ENCODE measurements at regions not wholly inside any gene's neighbourhood (a gene's known extent, or its start where the extent isn't known, plus 50 kb on each side); places are given as distances from the start of the nearest gene placed in this dataset.

DNA sequence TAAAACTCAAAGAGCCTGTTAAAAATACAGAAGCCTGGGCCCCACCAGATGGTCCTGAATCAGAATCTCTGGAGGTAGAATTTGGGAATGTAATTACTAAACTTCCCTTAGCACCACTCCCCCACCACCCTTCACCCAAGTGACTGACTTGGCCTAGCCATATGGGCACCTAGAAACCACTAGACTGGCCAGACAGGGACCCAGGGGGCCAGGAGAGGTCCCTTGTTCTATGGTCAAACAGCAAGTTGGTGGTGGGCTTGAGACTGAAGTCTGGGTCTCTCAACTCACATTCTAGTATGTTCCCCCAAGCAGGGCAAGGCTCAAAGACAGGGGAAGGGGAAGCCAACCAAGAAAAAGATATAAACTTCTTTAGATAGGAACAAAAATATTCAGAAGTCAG lies 301.5 kb upstream of the TLE3 start (continued):
- TF ChIP-seq SRF (IDR thresholded peaks at IDR 0.05; ENCODE audit: low read depth, low read length) (no peak), TBP (IDR thresholded peaks at IDR 0.05; ENCODE audit: low read depth, low read length) (no peak), RNF2 (IDR thresholded peaks at IDR 0.05; ENCODE audit: borderline replicate concordance, low read depth, low read length, missing control alignments, poor library complexity, severe bottlenecking) (no peak), CBX8 (IDR thresholded peaks at IDR 0.05; ENCODE audit: borderline replicate concordance, low read depth, low read length) (no peak)
- TF ChIP-seq, protein P1, sequence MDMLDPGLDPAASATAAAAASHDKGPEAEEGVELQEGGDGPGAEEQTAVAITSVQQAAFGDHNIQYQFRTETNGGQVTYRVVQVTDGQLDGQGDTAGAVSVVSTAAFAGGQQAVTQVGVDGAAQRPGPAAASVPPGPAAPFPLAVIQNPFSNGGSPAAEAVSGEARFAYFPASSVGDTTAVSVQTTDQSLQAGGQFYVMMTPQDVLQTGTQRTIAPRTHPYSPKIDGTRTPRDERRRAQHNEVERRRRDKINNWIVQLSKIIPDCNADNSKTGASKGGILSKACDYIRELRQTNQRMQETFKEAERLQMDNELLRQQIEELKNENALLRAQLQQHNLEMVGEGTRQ (IDR thresholded peaks at IDR 0.05; ENCODE audit: low read length), result no peak

Measured in H1 (cell line).